Stimulated activated CD4-positive, alpha-beta T cell treated with anti-CD3 and anti-CD28 coated beads, Interleukin-12 subunit alpha, Interleukin-12 subunit beta, amount 100 ng/mL, for 48 hours (primary cell): ENCODE measurements at regions not wholly inside any gene's neighbourhood (a gene's known extent, or its start where the extent isn't known, plus 50 kb on each side); places are given as distances from the start of the nearest gene placed in this dataset.
A peak's percentile ranks its signal among the peaks of the same experiment; 100 is the strongest.
"Not testable (repeated sequence)": the region's sequence is repeated elsewhere in the genome, so short reads cannot be mapped to it uniquely, and the experiment has no call there.

Source experiments
- DNase-seq, 3 donors: peaks; one replicate each; pipeline ENCODE4 v3.0.0-alpha.2; 2020; ENCODE audit warnings: low read depth in 2 of 3, low spot score in 1 of 3

GRCh38 chr5:153212471-153212870 is 278.0 kb upstream of the GRIA1 start:
- DNase-seq: no peak

- no peak for DNase-seq
These were observed 267.5 kb upstream of the GRIA1 start for GRCh38 chr5:153222936-153223335.

GRCh38 chr5:153223376-153223775 is 267.1 kb upstream of the GRIA1 start:
- no peak for DNase-seq

- DNase-seq: no peak
These were observed 265.8 kb upstream of the GRIA1 start for GRCh38 chr5:153224651-153225050.

GRCh38 chr5:153233933-153234332 is 256.5 kb upstream of the GRIA1 start:
- no peak for DNase-seq

- no peak for DNase-seq
These were observed 254.2 kb upstream of the GRIA1 start for GRCh38 chr5:153236319-153236718.

- DNase-seq: no peak
These were observed 252.7 kb upstream of the GRIA1 start for GRCh38 chr5:153237671-153238332.

- no peak for DNase-seq
These were observed 233.1 kb upstream of the GRIA1 start for GRCh38 chr5:153257381-153257780.

- no peak for DNase-seq
These were observed 232.0 kb upstream of the GRIA1 start for GRCh38 chr5:153258469-153258868.

- DNase-seq: no peak
These were observed 223.0 kb upstream of the GRIA1 start for GRCh38 chr5:153267506-153267905.

- DNase-seq: no peak
These were observed 214.8 kb upstream of the GRIA1 start for GRCh38 chr5:153275695-153276094.

GRCh38 chr5:153276151-153276550 is 214.3 kb upstream of the GRIA1 start:
- DNase-seq: peak in 2 of 3 donors; percentile 0

GRCh38 chr5:153296251-153296844 is 194.1 kb upstream of the GRIA1 start:
- DNase-seq: not testable (repeated sequence)

GRCh38 chr5:153299891-153300290 is 190.6 kb upstream of the GRIA1 start:
- no peak for DNase-seq

GRCh38 chr5:153308282-153308681 is 182.2 kb upstream of the GRIA1 start:
- DNase-seq: no peak

GRCh38 chr5:153318556-153318955 is 171.9 kb upstream of the GRIA1 start:
- DNase-seq: no peak

- no peak for DNase-seq
These were observed 169.0 kb upstream of the GRIA1 start for GRCh38 chr5:153321478-153321877.

GRCh38 chr5:153340139-153340538 is 150.3 kb upstream of the GRIA1 start:
- no peak for DNase-seq

- DNase-seq: no peak
These were observed 149.7 kb upstream of the GRIA1 start for GRCh38 chr5:153340738-153341137.

GRCh38 chr5:153342487-153342886 is 148.0 kb upstream of the GRIA1 start:
- DNase-seq: no peak

GRCh38 chr5:153347611-153348010 is 142.9 kb upstream of the GRIA1 start:
- no peak for DNase-seq

- DNase-seq: no peak
These were observed 140.1 kb upstream of the GRIA1 start for GRCh38 chr5:153350175-153350883.
